GM12892 (cell line): ENCODE measurements at regions not wholly inside any gene's neighbourhood (a gene's known extent, or its start where the extent isn't known, plus 50 kb on each side); places are given as distances from the start of the nearest gene placed in this dataset.

ENCODE experiments used
- POLR2A ChIP-seq: IDR thresholded peaks from 2 replicates; pipeline ENCODE4 v1.6.1; 2011; ENCODE audit warnings: low read depth, low read length, control low read depth
- TAF1 ChIP-seq: IDR thresholded peaks from 2 replicates; pipeline ENCODE4 v1.6.1; 2011; ENCODE audit warnings: low read depth, mild to moderate bottlenecking, control low read depth, low read length, borderline replicate concordance

DNA sequence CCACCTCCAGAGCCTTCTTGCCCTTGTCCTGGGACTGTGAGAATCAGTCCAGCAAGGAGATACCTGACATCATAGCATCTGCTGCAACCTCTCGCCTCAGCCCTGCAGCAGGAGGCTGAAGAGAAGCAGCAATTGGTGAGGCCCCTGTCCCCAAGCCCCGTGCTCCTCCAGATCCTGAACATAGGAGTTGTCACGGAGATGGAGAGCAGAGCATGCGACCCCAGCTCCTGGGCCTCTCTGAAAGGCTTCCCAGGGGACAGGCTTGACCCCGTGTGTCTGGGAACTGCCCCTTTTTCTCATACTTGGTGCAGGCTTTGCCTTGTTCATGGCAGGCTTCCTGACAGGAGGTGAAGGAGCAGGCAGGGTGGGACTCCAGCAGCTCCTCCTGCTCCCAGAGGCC lies 127.7 kb upstream of the PZP start:
- TF ChIP-seq TAF1 (no peak), POLR2A (no peak)
